Mesenchymal stem cell (in vitro differentiated cells and primary cell): ENCODE measurements at regions not wholly inside any gene's neighbourhood (a gene's known extent, or its start where the extent isn't known, plus 50 kb on each side); places are given as distances from the start of the nearest gene placed in this dataset.

ENCODE experiments used
- DNase-seq: peaks from one replicate; pipeline ENCODE4 v3.0.0-alpha.2; 2013
- H2AFZ ChIP-seq: one replicate; pipeline ENCODE4 v1.6.1; 2013; ENCODE audit warnings: low read depth, mild to moderate bottlenecking, control low read depth, inconsistent platforms, low read length, moderate library complexity
- H2AK5ac ChIP-seq: 2 replicates; pipeline ENCODE4 v1.6.1; 2013; ENCODE audit warnings: low read length, moderate library complexity, mild to moderate bottlenecking, inconsistent platforms; ENCODE audit not compliant: severe bottlenecking
- H2BK120ac ChIP-seq: one replicate; pipeline ENCODE4 v1.6.1; 2013; ENCODE audit warnings: low read depth, mild to moderate bottlenecking, inconsistent platforms, low read length, moderate library complexity
- H2BK12ac ChIP-seq, 2 experiments: one replicate each; pipeline ENCODE4 v1.6.1; 2013; ENCODE audit warnings: inconsistent platforms in 2 of 2, low read length in 2 of 2, mild to moderate bottlenecking in 2 of 2, moderate library complexity in 2 of 2, control low read depth in 1 of 2
- H2BK15ac ChIP-seq: one replicate; pipeline ENCODE4 v1.6.1; 2013; ENCODE audit warnings: mild to moderate bottlenecking, low read depth, inconsistent platforms; ENCODE audit not compliant: poor library complexity, severe bottlenecking
- H2BK5ac ChIP-seq: 2 replicates; pipeline ENCODE4 v1.6.1; 2013; ENCODE audit warnings: low read depth, mild to moderate bottlenecking, low read length, control low read depth, inconsistent platforms; ENCODE audit not compliant: poor library complexity, severe bottlenecking
- H3K14ac ChIP-seq, 2 experiments: one replicate each; pipeline ENCODE4 v1.6.1; 2013; ENCODE audit warnings: inconsistent platforms in 2 of 2, low read length in 2 of 2, control low read depth in 1 of 2, mild to moderate bottlenecking in 1 of 2, moderate library complexity in 1 of 2
- H3K18ac ChIP-seq, 2 experiments: one replicate each; pipeline ENCODE4 v1.6.1; 2013; ENCODE audit warnings: inconsistent platforms in 2 of 2, low read length in 2 of 2, control low read depth in 1 of 2, low read depth in 1 of 2, mild to moderate bottlenecking in 1 of 2
- H3K23ac ChIP-seq, 2 experiments: one replicate each; pipeline ENCODE4 v1.6.1; 2013; ENCODE audit warnings: inconsistent platforms in 2 of 2, low read length in 2 of 2, mild to moderate bottlenecking in 2 of 2, moderate library complexity in 2 of 2, control low read depth in 1 of 2
- H3K27ac ChIP-seq: 2 replicates; pipeline ENCODE4 v1.5.1; 2013; ENCODE audit warnings: mild to moderate bottlenecking, moderate library complexity, low read length, control low read depth, inconsistent platforms; ENCODE audit not compliant: poor library complexity, severe bottlenecking
- H3K27me3 ChIP-seq, 2 experiments: 2 replicates each; pipeline versions ENCODE4 v1.6.1 to v1.7.0; 2013; ENCODE audit warnings: low read length in 2 of 2, mild to moderate bottlenecking in 2 of 2, moderate library complexity in 2 of 2, control low read depth in 1 of 2, inconsistent platforms in 1 of 2; ENCODE audit not compliant: control insufficient read depth in 1 of 2, insufficient read depth in 1 of 2
- H3K36me3 ChIP-seq, 2 experiments: 2 replicates each; pipeline versions ENCODE4 v1.6.1 to v1.7.0; 2013; ENCODE audit warnings: low read length in 2 of 2, control low read depth in 1 of 2, inconsistent platforms in 1 of 2, low read depth in 1 of 2, mild to moderate bottlenecking in 1 of 2; ENCODE audit not compliant: insufficient read depth in 2 of 2, control insufficient read depth in 1 of 2
- H3K4ac ChIP-seq, 2 experiments: one replicate each; pipeline ENCODE4 v1.6.1; 2013; ENCODE audit warnings: inconsistent platforms in 2 of 2, low read length in 2 of 2, mild to moderate bottlenecking in 2 of 2, moderate library complexity in 2 of 2, control low read depth in 1 of 2, low read depth in 1 of 2
- H3K4me1 ChIP-seq: 2 replicates; pipeline ENCODE4 v1.6.1; 2013; ENCODE audit warnings: low read depth, low read length, control low read depth; ENCODE audit not compliant: control insufficient read depth, insufficient read depth
- H3K4me2 ChIP-seq: 2 replicates; pipeline ENCODE4 v1.6.1; 2013; ENCODE audit warnings: low read length, mild to moderate bottlenecking, inconsistent platforms; ENCODE audit not compliant: poor library complexity, severe bottlenecking
- H3K4me3 ChIP-seq, 2 experiments: 2 replicates each; pipeline versions ENCODE4 v1.5.1 to v1.7.0; 2013; ENCODE audit warnings: low read length in 2 of 2, mild to moderate bottlenecking in 2 of 2, control low read depth in 1 of 2, low read depth in 1 of 2; ENCODE audit not compliant: insufficient read depth in 1 of 2
- H3K79me1 ChIP-seq: replicated peaks from 2 replicates; pipeline ENCODE4 v1.6.1; 2013; ENCODE audit warnings: mild to moderate bottlenecking, control low read depth, low read length, inconsistent platforms; ENCODE audit not compliant: poor library complexity, severe bottlenecking
- H3K9ac ChIP-seq: 2 replicates; pipeline ENCODE4 v1.7.0; 2013; ENCODE audit warnings: mild to moderate bottlenecking, low read length, moderate library complexity
- H3K9me3 ChIP-seq: 2 replicates; pipeline ENCODE4 v1.7.0; 2013; ENCODE audit warnings: mild to moderate bottlenecking, low read length; ENCODE audit not compliant: control insufficient read depth
- H4K8ac ChIP-seq: one replicate; pipeline ENCODE4 v1.6.1; 2013; ENCODE audit warnings: inconsistent platforms, mild to moderate bottlenecking, low read length, moderate library complexity
- H4K91ac ChIP-seq: one replicate; pipeline ENCODE4 v1.6.1; 2013; ENCODE audit warnings: mild to moderate bottlenecking, low read length, inconsistent platforms
- WGBS: methylation state at CpG from one replicate; pipeline ENCODE4 v1.1.7; 2013; ENCODE audit warnings: mixed read lengths; 5-methylcytosine and 5-hydroxymethylcytosine counted together

DNA sequence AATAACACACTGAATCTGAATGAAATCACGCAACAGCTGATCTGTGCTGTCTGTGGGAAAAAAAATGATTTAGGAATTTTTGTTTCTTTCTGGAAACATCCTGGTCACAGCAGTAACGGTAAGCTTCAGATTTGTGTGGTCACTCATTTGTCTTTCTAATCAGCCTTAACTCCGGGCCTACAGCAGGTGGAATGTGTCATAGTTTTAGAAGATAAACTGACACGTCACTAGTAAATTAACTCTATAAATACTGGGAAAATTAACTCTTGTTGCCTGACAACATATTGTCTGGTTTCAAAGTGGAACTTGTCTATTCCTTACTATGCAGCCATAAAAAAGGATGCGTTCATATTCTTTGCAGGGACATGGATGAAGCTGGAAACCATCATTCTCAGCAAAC, 58.1 kb upstream of the NCK2 start:
- peaks cover 4 to 6% of the 10 kb centered on the region in 2 experiments for H3K27me3 ChIP-seq
- no peak overlapping the region for H3K4ac ChIP-seq
- H2BK5ac ChIP-seq = no peak overlapping the region
- no peak overlapping the region for H2AK5ac ChIP-seq
- H2BK120ac ChIP-seq = no peak overlapping the region
- no peaks in the 10 kb centered on the region for H3K79me1 ChIP-seq
- no peak overlapping the region for H3K4me3 ChIP-seq
- H3K9me3 ChIP-seq = no peaks in the 10 kb centered on the region
- H4K8ac ChIP-seq = no peak overlapping the region
- no peak for DNase-seq
- no peaks in the 10 kb centered on the region for H3K36me3 ChIP-seq
- H2AFZ ChIP-seq = no peak overlapping the region
- H3K18ac ChIP-seq = no peak overlapping the region
- no peak overlapping the region for H4K91ac ChIP-seq
- no peak overlapping the region for H3K9ac ChIP-seq
- H2BK15ac ChIP-seq = no peak overlapping the region
- H2BK12ac ChIP-seq = no peak overlapping the region
- no peak overlapping the region for H3K23ac ChIP-seq
- no peak overlapping the region for H3K27ac ChIP-seq
- no peaks in the 10 kb centered on the region for H3K4me1 ChIP-seq
- 77% methylated on average over 4 of the region's 5 CpGs for WGBS
- H3K4me2 ChIP-seq = no peak overlapping the region
- H3K14ac ChIP-seq = no peak overlapping the region

DNA sequence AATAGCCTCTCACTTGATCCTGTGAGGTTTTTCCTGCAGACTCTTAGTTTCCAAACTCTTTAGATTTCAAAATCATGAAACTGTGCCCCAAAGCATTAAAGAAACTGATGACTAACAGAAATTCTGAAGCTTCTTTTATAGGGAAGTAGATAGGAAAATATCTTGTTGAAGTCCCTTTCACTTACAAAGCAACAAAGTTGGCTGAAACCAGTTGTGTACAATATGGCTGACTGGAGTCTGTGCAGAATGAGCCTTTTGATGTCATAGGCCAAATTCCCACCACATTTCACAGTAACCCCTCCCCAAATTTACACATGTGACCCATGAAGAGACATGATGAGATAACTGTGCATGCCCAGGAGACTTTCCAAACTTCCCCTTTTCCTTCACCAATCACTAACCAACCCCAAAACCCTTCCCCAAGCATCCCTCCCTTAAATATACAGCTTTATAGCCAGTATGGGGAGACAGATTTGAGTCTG, 61.7 kb upstream of the NCK2 start:
- no peak overlapping the region for H3K4me3 ChIP-seq
- peak; percentile 2 for DNase-seq
- no peaks in the 10 kb centered on the region for H3K4me1 ChIP-seq
- H2BK5ac ChIP-seq = no peak overlapping the region
- no peaks in the 10 kb centered on the region for H3K36me3 ChIP-seq
- no peak overlapping the region for H3K23ac ChIP-seq
- no peak overlapping the region for H3K4ac ChIP-seq
- no peak overlapping the region for H3K4me2 ChIP-seq
- H3K27ac ChIP-seq = no peak overlapping the region
- no peak overlapping the region for H4K8ac ChIP-seq
- no peak overlapping the region for H3K14ac ChIP-seq
- no peak overlapping the region for H2AK5ac ChIP-seq
- H3K27me3 ChIP-seq = peaks cover 18 to 19% of the 10 kb centered on the region in 2 experiments
- H2AFZ ChIP-seq = no peak overlapping the region
- no peak overlapping the region for H3K9ac ChIP-seq
- H4K91ac ChIP-seq = no peak overlapping the region
- H3K18ac ChIP-seq = no peak overlapping the region
- H3K9me3 ChIP-seq = no peaks in the 10 kb centered on the region
- no peak overlapping the region for H2BK120ac ChIP-seq
- no peak overlapping the region for H2BK15ac ChIP-seq
- H2BK12ac ChIP-seq = no peak overlapping the region
- H3K79me1 ChIP-seq = no peaks in the 10 kb centered on the region

DNA sequence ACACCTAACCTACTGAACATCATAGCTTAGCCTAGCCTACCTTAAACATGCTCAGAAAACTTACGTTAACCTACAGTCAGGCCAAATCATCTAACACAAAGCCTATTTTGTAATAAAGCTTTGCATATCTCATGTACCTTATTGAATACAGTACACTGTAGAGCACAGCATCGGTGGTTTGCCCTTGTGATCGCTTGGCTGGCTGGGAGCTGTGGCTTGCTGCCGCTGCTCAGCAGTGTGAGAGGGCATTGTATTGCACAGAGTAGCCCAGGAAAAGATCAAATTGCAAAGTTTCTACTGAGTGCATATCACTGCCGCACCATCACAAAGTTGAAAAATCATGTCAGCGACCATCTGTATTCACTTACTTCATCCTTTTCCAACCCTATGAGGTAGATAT, 62.3 kb upstream of the NCK2 start:
- Histone ChIP-seq H3K9me3 (no peaks in the 10 kb centered on the region), H4K91ac (no peak overlapping the region), H2BK12ac (no peak overlapping the region), H3K79me1 (no peaks in the 10 kb centered on the region), H3K9ac (no peak overlapping the region), H3K4me2 (no peak overlapping the region), H3K14ac (peak overlapping the region in 1 of 2 experiments; percentile 14), H3K4me1 (no peaks in the 10 kb centered on the region), H3K4ac (no peak overlapping the region), H3K23ac (no peak overlapping the region), H2BK120ac (no peak overlapping the region), H3K4me3 (no peak overlapping the region), H2AK5ac (no peak overlapping the region), H3K18ac (no peak overlapping the region), H3K36me3 (no peaks in the 10 kb centered on the region), H2BK15ac (no peak overlapping the region), H4K8ac (no peak overlapping the region), H2BK5ac (no peak overlapping the region), H3K27me3 (peaks cover 24% of the 10 kb centered on the region in 2 experiments), H2AFZ (no peak overlapping the region), H3K27ac (no peak overlapping the region)
- 92% methylated on average over 6 of the region's 6 CpGs for WGBS
- no peak for DNase-seq

DNA sequence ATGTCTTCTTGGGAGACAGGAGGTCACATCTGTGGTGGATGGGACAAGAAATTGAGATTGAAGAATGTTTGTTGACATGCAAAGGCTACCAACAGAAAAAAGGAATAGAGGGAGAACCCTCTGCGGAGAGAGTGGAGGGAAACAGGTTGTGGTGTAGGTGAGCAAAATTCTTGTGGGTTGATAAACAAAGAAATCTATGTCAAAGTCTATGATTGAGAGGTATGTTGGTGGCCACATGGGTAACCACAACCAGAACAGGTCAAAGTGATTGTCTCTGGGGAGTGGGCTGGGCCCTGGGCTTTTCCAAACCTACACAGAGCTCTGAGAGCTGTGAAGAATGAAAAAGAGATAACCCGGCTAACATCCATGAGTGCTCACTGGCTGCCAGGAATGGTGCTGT, 62.8 kb upstream of the NCK2 start:
- H3K9me3 ChIP-seq = no peaks in the 10 kb centered on the region
- H3K14ac ChIP-seq = no peak overlapping the region
- H3K27me3 ChIP-seq = peaks cover 24 to 28% of the 10 kb centered on the region in 2 experiments
- H3K23ac ChIP-seq = no peak overlapping the region
- no peak for DNase-seq
- WGBS = 95% methylated on average over 2 of the region's 2 CpGs
- no peak overlapping the region for H3K18ac ChIP-seq
- H3K4me1 ChIP-seq = no peaks in the 10 kb centered on the region
- no peak overlapping the region for H3K27ac ChIP-seq
- no peak overlapping the region for H4K91ac ChIP-seq
- no peak overlapping the region for H3K4me3 ChIP-seq
- H4K8ac ChIP-seq = no peak overlapping the region
- no peak overlapping the region for H2BK5ac ChIP-seq
- no peak overlapping the region for H2BK120ac ChIP-seq
- H3K36me3 ChIP-seq = no peaks in the 10 kb centered on the region
- H3K4ac ChIP-seq = no peak overlapping the region
- no peak overlapping the region for H2AFZ ChIP-seq
- no peak overlapping the region for H3K9ac ChIP-seq
- no peak overlapping the region for H2AK5ac ChIP-seq
- H2BK12ac ChIP-seq = no peak overlapping the region
- no peak overlapping the region for H3K4me2 ChIP-seq
- no peak overlapping the region for H2BK15ac ChIP-seq
- no peaks in the 10 kb centered on the region for H3K79me1 ChIP-seq
